Fibroblast of pulmonary artery (primary cell): ENCODE measurements at regions not wholly inside any gene's neighbourhood (a gene's known extent, or its start where the extent isn't known, plus 50 kb on each side); places are given as distances from the start of the nearest gene placed in this dataset.

Experiments
- DNase-seq: peaks from one replicate; pipeline ENCODE4 v3.0.0-alpha.2; 2010; ENCODE audit warnings: low read depth
- H3K4me3 ChIP-seq: replicated peaks from 2 replicates; pipeline ENCODE4 v1.5.1; 2011; ENCODE audit warnings: low read depth, mild to moderate bottlenecking, control low read depth, low read length, moderate library complexity
- CTCF ChIP-seq: IDR thresholded peaks from 2 replicates; pipeline ENCODE4 v1.5.1; 2011; ENCODE audit warnings: mild to moderate bottlenecking, control low read depth, low read length, inconsistent platforms; ENCODE audit errors: missing control alignments

DNA sequence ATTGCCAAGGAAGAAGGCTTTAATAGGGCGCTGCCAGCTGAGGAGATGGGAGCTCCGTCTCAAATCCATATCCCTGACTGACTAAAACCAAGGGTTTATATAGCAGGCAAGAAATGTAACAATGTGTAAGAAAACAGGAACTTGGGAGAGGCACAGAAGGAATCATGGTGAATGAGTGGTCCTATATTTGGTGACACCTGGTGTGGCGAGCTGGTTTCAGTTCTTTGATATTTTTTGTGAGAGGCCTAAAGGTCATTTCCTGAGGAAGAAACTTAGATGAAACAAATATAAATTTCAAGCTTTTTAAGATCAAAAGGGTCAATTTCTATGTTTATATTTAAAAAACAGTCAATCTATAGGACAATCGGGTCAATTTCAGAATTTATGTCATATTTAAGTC lies 826.3 kb downstream of the SLITRK6 start:
- no peak for TF ChIP-seq CTCF
- no peak overlapping the region for H3K4me3 ChIP-seq
- DNase-seq = no peak

GRCh38 chr13:84962849-84963248 lies 836.4 kb downstream of the SLITRK6 start:
- no peak overlapping the region for H3K4me3 ChIP-seq
- DNase-seq = no peak
- TF ChIP-seq CTCF = no peak

- no peak for DNase-seq
- TF ChIP-seq CTCF = no peak
- no peak overlapping the region for H3K4me3 ChIP-seq
Observed at GRCh38 chr13:84962141-84962750, 837.0 kb downstream of the SLITRK6 start.

DNA sequence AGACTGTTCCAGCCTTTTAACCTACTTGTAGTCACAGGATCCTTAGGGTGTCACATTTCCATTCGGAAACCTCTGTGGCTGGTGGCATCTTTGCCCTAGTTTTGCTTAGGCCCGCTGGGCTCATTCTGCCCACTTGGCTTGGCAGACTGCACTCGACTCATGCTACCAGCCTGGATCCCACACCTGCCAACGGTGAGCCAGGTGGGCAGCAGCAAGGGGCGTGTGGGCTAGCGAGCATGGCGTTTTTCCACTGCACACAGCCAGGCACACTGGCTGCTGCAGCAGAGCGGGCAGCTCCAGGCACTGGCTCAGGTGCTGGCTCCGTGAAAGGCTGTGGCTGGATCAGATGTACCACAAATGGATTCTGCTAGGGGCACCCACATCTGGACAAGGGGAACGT lies 838.2 kb downstream of the SLITRK6 start:
- no peak for TF ChIP-seq CTCF
- no peak overlapping the region for H3K4me3 ChIP-seq
- no peak for DNase-seq

- DNase-seq = no peak
- no peak overlapping the region for H3K4me3 ChIP-seq
- no peak for TF ChIP-seq CTCF
Observed at GRCh38 chr13:84959818-84960217, 839.4 kb downstream of the SLITRK6 start.

GRCh38 chr13:84954636-84955035 lies 844.6 kb downstream of the SLITRK6 start:
- TF ChIP-seq CTCF = no peak
- no peak for DNase-seq
- H3K4me3 ChIP-seq = no peak overlapping the region

GRCh38 chr13:84951128-84951527 lies 848.1 kb downstream of the SLITRK6 start:
- H3K4me3 ChIP-seq = no peak overlapping the region
- no peak for DNase-seq
- no peak for TF ChIP-seq CTCF
